Stimulated activated naive CD8-positive, alpha-beta T cell treated with anti-CD3 and anti-CD28 coated beads, Interleukin-15, Interleukin-2, amounts not matched to agents 100 U/mL and 50 U/mL, for 24 hours (primary cell): ENCODE measurements at regions not wholly inside any gene's neighbourhood (a gene's known extent, or its start where the extent isn't known, plus 50 kb on each side); places are given as distances from the start of the nearest gene placed in this dataset.
"Not testable (repeated sequence)": the region's sequence is repeated elsewhere in the genome, so short reads cannot be mapped to it uniquely, and the experiment has no call there.

Experiments
- ATAC-seq: fragments of 150-1000 bp; cut with Tn5 transposase; one replicate; pipeline ENCODE4 v1.10.0; 2021
- DNase-seq: peaks from one replicate; pipeline ENCODE4 v3.0.0; 2021

DNA sequence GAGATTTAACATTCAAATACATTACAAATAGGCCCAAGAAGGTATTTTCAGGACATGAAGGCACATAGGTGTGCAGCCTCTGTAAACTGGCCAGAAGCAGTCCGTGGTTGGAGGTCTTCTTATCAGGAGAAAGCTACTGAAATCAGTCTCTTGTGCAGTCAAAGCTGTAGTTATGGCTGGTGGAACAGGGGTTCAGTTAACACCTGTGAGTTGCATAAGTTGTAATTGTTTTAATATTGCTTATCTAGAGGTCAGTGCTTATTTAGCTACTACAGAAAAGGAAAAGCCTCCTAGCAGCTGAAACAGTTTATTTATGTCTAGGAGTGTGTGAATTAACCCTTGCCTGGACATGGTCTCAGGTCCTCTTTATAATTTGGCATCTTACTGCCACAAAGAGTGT lies 377.6 kb upstream of the MDGA2 start:
- no peak for ATAC-seq
- no peak for DNase-seq

DNA sequence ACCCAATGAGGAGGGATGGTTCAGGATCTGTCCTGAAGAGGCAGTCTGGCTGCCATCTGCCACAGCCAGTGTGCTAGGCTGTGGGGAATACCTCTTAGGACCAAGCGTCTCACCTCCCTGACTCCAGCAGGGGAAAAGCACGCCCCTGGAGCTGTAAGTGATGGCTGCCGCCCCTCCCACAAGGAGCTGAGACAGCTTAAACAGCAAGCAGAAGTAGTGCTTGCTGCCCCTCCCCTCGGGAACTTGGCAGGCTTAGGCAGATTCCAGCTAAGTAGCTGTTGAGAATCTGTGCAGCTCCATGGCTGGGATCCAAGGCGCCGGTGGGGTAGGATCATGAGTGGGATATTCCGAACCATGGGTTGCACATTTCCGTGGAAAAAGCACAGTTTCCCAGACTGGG lies 360.4 kb upstream of the MDGA2 start:
- DNase-seq, result no peak
- no peak for ATAC-seq

DNA sequence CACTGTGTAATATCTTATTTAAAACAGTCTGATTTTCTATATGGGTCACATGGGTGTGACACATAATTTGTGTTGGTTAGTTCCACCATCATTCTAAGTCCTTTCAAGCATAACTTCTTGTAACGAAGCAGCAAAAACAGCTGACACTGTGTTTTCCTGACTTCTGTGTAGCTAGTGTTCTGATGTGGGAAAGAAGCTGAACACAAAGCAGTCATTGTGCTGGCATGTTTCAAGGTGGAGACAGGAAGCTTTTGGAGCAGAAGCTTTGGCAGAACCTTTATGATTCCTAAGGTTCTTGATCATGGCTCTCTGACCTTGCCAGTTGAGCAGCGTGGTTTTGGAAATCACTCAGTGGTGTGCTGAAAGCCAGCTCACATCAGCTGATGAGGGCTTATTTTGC lies 351.7 kb upstream of the MDGA2 start:
- DNase-seq (no peak), ATAC-seq (no peak)

DNA sequence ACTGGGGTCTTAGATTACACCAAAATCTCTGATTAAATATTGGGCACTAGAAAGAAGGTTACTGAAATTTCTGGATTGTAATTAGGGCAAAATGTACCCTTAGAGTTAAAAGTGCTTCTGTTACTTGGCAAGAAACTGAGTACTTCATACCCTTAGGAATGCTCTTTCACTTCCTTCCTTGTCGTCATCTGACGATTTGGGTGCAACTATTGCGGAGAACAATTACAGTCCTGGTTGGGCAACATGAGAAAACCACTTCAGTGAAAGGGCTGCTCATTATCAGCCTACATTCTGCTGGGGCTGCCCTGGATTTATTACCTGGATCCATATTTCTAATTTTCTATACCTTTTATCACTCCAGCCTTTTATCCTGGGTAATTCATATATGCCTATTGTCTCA lies 348.5 kb upstream of the MDGA2 start:
- DNase-seq (no peak), ATAC-seq (no peak)

DNA sequence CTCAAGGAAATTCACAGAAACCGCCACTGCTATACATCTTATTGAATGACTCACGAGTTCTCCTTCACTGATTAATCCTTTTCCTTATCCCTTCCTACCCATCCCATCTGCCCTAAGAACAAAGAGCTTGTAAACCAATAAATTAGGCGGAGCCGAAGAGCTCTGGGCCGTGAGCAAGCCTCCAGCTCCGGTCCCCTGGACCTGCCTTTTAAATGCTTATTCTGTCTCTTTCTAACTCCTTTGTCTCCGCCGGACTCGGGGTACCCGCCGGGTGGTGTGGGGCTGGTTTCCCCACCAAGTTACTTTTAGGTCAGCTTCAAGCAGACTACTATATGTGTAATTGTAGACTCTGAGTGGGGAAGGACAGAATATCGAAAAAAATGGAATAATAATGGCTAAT lies 336.1 kb upstream of the MDGA2 start:
- DNase-seq, ATAC-seq: not testable (repeated sequence)

DNA sequence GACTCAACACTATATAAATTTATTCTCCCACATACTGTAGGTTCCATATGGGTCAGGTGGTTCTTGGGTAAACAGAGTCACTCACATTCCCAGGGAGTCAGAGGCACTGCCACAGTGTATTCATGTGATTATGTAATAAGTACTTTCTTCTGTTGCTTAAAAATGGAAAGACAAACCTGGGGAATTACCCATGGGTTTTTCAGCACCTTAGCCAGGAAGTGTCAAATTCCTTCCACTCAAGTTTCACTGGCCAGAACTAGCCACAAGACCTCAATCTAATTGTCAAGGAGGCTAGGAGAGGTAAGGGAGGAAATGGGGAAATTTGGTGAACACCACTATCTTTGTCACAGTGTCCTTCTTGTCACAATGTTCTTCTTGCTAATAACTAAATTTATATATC lies 333.2 kb upstream of the MDGA2 start:
- no peak for ATAC-seq
- no peak for DNase-seq

DNA sequence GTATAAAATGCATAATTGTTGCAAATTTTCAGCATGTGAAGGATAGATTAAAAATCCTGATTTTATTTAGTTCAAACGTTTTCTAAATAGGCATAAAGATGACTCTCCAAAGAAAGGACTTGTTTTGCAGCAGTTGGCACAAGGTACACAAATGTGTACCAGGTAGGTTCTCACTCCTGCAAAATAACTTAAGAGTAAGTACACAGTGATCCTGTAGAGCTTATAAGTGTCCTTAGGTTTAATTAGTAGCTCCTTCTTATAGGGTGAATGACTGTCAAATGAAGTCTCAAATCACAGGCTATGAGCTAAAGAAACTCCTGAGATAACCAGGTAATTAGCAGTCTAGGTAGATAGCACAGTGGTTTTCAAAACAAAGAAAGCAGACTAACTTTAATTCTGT lies 330.6 kb upstream of the MDGA2 start:
- no peak for ATAC-seq
- no peak for DNase-seq

DNA sequence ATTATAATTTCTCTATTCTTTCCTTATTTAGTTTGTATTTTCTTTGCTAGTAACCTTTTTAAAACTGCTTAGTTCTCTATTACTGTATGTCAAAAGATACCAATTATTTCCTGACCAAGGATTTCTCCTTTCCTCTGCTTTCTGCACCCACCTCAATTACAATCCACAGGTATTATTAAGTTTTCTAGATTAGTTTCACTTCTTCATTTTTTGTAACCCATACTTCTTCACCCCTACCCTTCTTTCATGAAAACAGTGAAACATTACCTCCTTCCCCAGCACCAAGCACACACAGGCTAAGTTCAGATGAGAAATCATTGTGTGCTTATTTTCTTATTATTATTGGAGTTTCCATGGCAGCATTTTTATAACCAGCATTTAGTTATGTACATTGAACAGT lies 318.5 kb upstream of the MDGA2 start:
- no peak for ATAC-seq
- DNase-seq, result no peak

DNA sequence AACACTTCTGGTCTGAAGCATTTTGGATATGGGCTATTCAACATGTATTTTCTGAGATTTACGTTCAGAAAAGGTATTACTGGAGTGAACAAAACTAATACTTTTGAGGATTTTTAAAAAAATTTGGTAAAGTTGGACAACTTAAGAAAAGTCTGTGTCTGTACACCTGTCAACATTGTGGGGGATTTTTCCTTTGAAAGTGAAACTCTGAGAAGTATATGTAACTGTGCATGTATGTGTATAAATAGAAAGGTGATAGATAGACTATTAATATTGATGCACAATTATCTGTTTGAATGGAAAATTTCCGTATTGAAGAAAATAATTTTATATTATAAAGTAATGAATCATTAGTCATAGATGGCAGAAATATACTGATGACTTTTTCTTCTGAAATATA lies 312.8 kb upstream of the MDGA2 start:
- ATAC-seq (no peak), DNase-seq (no peak)

DNA sequence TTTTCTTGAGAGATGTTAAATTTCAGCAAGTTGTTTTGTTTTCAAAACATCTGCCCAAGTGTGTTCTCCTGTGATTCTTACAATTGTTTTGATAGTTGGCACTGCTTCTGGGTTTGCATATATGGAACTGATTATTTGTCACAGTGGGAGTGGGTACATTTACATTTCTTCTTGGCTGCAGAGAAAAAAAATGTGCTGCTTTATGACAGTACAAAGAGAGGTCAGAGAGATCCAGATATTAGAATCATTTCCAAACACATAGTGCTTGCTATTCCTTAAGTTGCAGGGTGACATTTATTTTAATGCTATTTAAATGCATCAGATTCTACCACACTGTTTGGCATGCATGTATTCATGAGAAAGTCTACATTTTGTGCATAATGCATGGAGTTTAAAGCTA lies 303.5 kb upstream of the MDGA2 start:
- DNase-seq (no peak), ATAC-seq (no peak)

DNA sequence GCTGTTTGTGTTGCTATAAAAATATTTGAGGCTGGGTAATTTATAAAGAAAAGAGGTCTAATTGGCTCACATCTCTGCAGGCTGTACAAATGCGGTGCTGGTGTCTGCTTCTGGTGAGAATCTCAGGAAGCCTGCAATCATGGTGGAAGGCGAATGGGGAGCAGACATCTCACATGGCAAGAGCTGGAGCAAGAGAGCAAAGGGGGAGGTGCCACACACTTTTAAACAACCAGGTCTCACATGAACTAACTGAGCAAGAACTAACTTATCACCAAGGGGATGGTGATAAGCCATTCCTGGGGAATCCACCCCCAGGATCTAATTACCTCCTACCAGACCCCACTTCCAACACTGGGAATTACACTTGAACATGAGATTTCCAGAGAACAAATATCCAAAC lies 300.7 kb upstream of the MDGA2 start:
- ATAC-seq (no peak), DNase-seq (no peak)

DNA sequence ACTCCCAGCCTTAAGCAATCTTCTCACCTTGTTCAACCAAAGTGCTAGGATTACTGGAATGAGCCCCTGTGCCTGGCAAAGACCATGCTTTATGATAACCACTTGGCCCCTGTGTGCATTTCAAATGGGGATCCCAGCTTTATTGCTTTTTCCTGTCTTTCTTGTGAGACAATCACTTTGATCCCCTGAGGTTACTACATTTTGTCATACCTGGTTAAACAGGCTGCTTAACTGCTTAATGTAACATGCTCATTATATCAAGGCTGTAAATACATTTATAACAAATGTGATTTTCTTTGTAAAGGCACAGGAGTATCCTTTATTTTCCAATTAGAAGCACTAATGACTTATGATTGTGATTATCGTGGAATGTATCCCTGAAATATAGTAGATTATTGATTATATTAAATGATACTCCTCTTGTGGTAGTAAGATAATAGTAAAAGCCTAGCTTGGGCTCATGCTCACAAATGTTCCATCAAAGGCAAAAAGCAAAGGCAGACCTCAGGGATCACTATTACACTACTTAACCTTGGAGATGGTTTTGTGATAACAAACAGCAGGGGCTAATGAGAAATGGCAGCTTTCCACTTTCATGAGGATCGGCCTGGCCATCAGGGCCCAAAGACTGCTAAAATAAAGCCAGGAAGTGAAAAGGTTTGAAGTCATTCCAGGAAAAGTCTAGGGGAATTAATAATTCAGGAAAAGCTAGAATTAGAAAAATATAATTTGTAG lies 290.8 kb upstream of the MDGA2 start:
- DNase-seq, result no peak
- ATAC-seq, result no peak

DNA sequence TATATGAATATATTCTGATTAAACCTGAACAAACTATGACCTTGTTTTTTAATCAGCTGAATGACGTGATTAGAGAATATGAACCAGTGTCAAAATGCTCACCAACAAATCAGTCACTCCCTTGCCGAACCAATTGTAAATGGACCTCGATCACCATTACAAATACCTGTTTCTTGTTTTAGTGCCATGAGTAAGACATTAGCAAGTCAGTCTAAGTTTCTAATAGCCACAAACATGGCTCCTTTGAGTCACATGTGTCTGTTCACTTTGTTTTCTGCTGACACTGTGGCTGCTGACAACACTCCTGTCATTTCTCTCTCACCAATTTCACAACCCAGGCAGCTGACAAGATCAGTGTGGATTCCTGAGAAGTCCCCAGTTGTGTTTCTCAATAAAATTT lies 286.2 kb upstream of the MDGA2 start:
- DNase-seq (no peak), ATAC-seq (no peak)

DNA sequence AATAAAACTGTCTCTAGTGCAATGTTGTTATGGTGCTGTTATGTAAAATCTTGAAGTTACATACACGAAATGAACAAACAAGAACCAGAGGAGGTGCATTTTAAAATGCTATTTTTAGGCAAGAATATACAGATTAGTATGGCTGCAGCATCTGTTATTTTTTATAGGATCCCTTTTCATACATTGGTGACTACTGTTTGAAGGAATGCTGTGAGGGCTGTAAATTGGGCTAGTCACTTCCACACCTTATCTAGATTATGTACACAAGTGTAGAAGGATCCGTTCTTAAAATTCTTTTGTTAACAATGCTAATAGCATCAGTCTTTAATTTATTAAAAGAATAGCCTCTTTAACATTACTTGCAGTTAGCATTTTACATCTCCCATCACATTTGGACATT lies 284.3 kb upstream of the MDGA2 start:
- DNase-seq (no peak), ATAC-seq (no peak)

DNA sequence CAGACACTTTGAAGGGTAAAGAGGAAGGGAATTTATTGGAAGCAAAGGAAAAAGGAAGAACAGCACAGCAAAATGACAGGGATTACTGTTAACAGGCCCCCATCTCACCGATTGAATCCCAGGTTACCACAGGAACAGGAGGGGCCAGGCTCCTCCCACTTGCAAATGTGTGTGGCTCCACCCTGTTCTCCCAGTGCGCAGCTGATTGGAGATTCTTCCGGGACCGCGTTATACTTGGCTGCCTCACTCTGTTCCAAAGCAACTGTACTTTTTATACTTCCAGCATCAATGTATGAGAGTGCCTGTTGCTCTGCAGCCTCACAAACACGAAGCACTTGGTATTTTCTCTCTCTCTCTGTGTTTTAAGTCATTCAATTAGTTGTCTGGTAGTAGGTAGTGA lies 273.6 kb upstream of the MDGA2 start:
- no peak for ATAC-seq
- DNase-seq, result no peak

DNA sequence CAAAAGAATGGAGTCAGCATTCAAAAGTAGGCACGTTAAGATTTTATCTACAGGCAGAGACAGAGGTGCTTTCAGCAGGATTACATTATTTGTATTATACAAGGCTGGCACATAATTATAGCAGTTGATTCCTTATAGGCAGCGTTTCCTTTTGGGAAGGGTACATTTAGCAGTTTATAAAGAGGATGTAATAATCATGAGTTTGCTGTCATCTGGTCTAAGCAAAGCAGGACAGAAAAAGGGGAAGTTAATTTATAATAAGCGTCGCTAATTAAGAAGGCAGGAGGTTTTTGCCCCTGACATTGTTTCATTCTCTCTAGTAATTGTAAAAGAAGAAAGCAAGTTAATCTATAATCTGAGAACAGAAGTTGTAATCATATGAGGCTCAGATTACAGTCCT lies 259.9 kb upstream of the MDGA2 start:
- ATAC-seq, result no peak
- DNase-seq, result no peak

DNA sequence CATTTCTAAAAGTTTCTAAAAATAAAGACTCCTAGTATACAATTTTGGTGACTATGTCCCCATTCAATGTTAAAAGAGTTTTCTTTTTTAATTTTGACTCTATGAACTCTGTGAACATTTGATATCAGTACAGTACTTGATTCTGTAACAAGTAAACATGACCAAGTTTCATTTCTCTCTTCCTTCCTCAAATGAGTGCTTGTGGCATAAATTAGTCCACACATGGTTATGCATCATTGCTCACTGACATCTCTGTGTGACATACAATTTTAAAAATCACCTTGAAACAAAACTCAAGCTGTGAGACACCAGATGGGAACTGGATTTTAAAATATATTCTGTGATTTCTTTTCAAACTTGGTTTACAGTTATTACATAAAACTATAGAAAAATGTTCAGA lies 253.9 kb upstream of the MDGA2 start:
- DNase-seq, result no peak
- ATAC-seq, result no peak

DNA sequence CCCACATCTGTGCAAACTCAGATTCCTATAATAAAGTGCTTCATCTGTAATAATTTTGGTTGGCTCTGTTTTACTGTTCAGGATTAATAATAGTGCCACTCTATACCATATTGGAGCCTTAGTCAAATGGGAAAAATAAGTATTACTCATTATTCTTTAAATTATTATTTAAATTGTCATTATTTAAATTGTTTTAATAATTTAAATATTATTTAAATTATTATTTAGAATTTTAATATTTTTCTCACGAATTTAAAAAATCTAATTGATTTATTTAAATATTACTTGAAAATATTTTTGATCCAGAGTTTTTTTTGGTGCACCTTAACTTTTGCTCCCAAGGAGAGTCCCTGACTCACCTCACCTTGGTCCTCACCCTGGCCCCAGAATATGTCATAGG lies 245.7 kb upstream of the MDGA2 start:
- no peak for DNase-seq
- no peak for ATAC-seq

DNA sequence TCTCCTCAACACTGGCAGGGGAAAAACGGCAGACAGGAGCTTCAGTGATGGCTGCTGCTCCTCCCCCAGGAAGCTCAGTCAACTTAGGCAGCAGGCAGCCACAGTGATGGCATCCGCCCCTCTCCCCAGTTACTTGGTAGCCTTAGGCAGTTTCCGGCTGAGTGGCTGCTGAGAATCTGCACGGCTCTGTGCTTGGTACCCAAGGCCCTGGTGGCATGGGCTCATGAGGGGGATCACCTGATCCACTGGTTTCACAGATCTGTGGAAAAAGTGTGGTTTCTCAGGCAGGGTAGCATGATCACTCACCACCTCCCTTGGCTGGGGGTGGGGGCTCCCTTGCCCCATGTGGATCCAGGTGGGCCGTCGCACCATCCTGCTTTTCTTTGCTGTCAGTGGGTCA lies 244.6 kb upstream of the MDGA2 start:
- no peak for ATAC-seq

DNA sequence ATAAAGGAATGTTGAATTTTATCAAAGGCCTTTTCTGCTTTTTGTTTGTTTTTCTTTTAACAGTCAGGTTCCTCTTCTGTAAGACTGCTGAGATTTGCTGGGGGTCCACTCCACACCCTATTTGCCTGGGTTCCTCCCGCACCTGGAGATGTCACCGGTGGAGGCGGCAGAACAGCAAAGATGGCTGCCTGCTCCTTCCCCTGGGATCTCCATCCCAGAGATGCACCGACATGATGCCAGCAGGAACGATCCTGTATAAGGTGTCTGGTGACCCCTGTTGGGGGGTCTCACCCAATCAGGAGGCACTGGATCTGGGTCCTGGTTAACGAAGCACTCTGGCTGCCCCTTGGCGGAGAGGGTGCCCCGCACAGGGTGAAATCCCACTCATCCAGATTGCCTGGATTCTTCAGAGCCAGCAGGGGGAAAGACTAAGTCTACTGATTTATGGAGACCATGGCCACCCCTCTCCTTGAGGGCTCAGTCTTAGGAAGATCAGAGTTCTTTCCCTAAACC lies 244.0 kb upstream of the MDGA2 start:
- ATAC-seq (no peak), DNase-seq (no peak)

More for the DNA sequence above, 244.6 kb upstream of the MDGA2 start:
- no peak for DNase-seq

DNA sequence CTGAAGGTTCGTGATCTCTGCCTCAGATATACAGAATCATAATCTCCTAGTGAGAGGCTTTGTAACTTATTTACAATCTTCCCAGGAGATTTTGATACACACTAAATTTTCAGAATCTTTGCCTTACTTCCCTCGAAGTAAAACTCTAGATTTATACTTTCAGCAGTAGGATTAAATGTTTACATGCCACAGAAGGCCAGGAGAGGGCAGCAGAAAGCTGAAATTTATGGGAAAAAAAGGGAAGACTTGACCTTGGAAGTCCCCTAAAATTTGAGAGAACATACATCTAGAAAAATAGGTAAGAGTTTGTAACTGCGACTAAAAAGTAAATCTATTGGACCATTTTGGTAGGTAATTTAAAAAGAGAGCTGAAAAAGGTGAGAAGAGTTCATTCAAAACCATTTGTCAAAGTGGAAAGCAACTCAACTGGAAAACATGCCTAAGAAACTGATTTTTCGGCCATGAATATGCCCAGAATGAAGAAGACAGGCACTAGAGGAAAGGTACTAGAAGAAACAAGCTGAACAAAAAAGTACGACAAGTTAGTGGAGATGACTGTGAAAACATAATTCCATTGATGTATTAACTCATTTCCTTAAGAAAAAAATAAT lies 242.0 kb upstream of the MDGA2 start:
- DNase-seq, result no peak
- no peak for ATAC-seq

DNA sequence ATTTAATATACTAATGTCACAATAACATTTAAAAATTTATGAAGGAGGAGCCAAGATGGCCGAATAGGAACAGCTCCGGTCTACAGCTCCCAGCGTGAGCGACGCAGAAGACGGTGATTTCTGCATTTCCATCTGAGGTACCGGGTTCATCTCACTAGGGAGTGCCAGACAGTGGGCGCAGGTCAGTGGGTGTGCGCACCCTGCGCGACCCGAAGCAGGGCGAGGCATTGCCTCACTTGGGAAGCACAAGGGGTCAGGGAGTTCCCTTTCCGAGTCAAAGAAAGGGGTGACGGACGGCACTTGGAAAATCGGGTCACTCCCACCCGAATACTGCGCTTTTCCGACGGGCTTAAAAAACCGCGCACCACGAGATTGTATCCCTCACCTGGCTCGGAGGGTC lies 225.7 kb upstream of the MDGA2 start:
- not testable (repeated sequence) for DNase-seq, ATAC-seq

DNA sequence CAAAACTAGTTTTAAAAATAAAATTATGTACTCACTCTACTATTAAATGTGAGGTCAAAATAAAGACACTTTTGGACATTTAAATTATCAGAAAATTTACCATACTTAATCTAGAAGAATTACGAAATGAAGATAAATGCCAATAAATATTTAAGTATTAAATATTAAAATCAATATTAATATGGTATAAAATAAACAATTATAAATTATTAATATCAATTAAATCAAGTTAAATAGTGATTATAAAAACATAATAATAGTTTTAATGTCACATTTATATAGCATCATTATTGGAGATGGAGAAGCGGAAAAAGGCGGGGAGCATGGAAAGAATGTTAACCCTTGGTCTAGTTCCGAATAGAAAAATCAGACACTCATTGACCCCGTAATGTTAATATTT lies 224.3 kb upstream of the MDGA2 start:
- DNase-seq (no peak), ATAC-seq (no peak)

DNA sequence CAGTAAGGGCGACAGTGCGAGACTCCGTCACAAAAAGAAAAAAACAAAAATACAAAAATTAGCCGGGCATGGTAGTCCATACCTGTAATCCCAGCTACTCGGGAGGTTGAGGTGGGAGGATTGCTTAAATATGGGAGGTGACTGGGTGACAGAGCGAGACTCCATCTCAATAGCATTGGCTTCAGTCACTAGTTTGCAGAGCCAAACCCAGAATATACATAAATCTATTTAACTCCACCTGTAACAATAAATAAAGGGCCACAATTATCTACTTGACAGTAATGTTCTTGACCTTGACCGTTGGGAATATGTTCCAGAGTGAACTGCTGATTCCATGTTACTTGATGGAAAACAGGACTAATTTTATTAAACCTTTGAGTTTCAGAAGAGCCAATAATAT lies 198.9 kb upstream of the MDGA2 start:
- DNase-seq (no peak), ATAC-seq (no peak)
